Activated CD8-positive, alpha-beta T cell treated with anti-CD3 and anti-CD28 coated beads for 36 hours (primary cell): ENCODE measurements at regions not wholly inside any gene's neighbourhood (a gene's known extent, or its start where the extent isn't known, plus 50 kb on each side); places are given as distances from the start of the nearest gene placed in this dataset.

Source experiments
- ATAC-seq: fragments of 200-7000 bp; cut with Tn5 transposase; one replicate; pipeline ENCODE4 v1.10.0; 2021; ENCODE audit warnings: mild to moderate bottlenecking, moderate library complexity
- CTCF ChIA-PET: fragments of 350-600 bp; sonication (Branson Sonifier 250); formaldehyde crosslinking; loops from one replicate; lab custom pipeline; 2021; ENCODE audit warnings: antibody characterized with exemption; lab: Charles Lee
- POLR2A ChIA-PET: fragments of 350-600 bp; sonication (Branson Sonifier 250); formaldehyde crosslinking; loops from one replicate; lab custom pipeline; 2021; ENCODE audit warnings: antibody characterized with exemption; lab: Charles Lee
- DNase-seq: peaks from one replicate; pipeline ENCODE4 v3.0.0-alpha.2; 2020
- H3K27ac Mint-ChIP-seq: one replicate; pipeline ENCODE4 v1.8.0; 2021; ENCODE audit warnings: mild to moderate bottlenecking, mixed read lengths
- H3K27me3 Mint-ChIP-seq: one replicate; pipeline ENCODE4 v1.8.0; 2021; ENCODE audit warnings: mixed read lengths
- H3K36me3 Mint-ChIP-seq: one replicate; pipeline ENCODE4 v1.8.0; 2021; ENCODE audit warnings: low read depth, mixed read lengths
- H3K4me1 Mint-ChIP-seq: one replicate; pipeline ENCODE4 v1.8.0; 2021; ENCODE audit warnings: low read depth, mixed read lengths
- H3K4me3 Mint-ChIP-seq: one replicate; pipeline ENCODE4 v1.8.0; 2021; ENCODE audit warnings: mild to moderate bottlenecking, moderate library complexity, mixed read lengths
- H3K9me3 Mint-ChIP-seq: one replicate; pipeline ENCODE4 v1.8.0; 2021; ENCODE audit warnings: mixed read lengths
- CTCF ChIP-seq: fragments of 200-600 bp; IDR thresholded peaks from one replicate; pipeline ENCODE4 v1.8.0; 2022; ENCODE audit warnings: antibody characterized with exemption, mild to moderate bottlenecking
- intact Hi-C: fragments of 100-400 bp; cut with micrococcal nuclease; formaldehyde crosslinking; loops from one replicate; pipeline ENCODE4 v1.10.0; 2022

DNA sequence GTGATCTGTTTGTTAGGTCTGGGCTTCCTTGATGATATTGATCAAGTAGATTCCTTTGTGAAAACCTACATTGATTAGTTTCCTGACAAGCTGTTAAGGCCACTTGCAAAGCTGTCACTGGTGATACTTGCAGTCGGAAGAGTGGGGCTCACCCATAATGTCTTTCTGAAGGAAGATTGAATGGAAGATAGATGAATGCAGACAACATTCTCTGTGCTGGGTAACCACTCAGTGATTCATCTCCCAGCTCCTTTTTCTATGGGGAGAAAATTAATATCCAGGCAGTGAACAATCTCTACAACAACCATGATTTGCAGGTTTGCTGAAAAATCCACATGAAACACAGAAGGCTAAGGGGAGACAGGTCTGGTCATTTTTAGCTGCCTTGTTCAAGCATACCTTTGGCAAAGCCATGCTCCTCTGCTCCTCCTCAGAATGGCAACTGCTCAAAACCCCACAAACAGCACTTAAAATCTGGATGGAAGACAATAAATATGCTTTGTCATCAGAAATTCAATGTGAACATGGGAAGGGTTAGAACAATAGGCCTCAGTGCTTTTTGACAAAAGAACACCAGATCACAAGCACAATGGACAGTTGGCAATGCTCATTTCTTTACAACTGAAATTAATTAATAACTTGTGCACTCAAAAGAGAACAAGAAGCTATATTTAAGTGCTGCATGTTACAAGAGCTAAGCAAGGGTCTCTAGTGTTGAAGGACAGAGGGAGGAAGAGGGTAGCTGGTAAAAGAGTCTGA, 495.4 kb downstream of the TOX3 start:
- no peak for DNase-seq
- CTCF ChIA-PET, result no interaction called here

GRCh38 chr16:52050418-52050817, 496.5 kb downstream of the TOX3 start:
- ATAC-seq (no peak), DNase-seq (no peak)
- no peaks in the 10 kb centered on the region for H3K36me3 Mint-ChIP-seq
- no peak overlapping the region for H3K4me3 Mint-ChIP-seq
- TF ChIP-seq CTCF, result no peak
- ChIA-PET CTCF (no interaction called here), POLR2A (no interaction called here)
- no peaks in the 10 kb centered on the region for H3K4me1 Mint-ChIP-seq
- no peaks in the 10 kb centered on the region for H3K27me3 Mint-ChIP-seq
- H3K9me3 Mint-ChIP-seq, result peaks cover 8% of the 10 kb centered on the region
- intact Hi-C loops, result no loop called here
- no peak overlapping the region for H3K27ac Mint-ChIP-seq

More for the DNA sequence above, 495.4 kb downstream of the TOX3 start:
- Mint-ChIP-seq H3K36me3 (no peaks in the 10 kb centered on the region), H3K27ac (no peak overlapping the region), H3K4me3 (no peak overlapping the region), H3K27me3 (no peaks in the 10 kb centered on the region), H3K9me3 (peaks cover 4% of the 10 kb centered on the region), H3K4me1 (no peaks in the 10 kb centered on the region)
- intact Hi-C loops, result no loop called here
- TF ChIP-seq CTCF, result no peak
- no peak for ATAC-seq
- POLR2A ChIA-PET, result no interaction called here

GRCh38 chr16:52035436-52035835, 511.5 kb downstream of the TOX3 start:
- TF ChIP-seq CTCF, result no peak
- Mint-ChIP-seq H3K27me3 (no peaks in the 10 kb centered on the region), H3K4me3 (no peak overlapping the region), H3K27ac (no peak overlapping the region), H3K4me1 (no peaks in the 10 kb centered on the region), H3K9me3 (peaks cover 4% of the 10 kb centered on the region), H3K36me3 (no peaks in the 10 kb centered on the region)
- POLR2A ChIA-PET, result interaction anchor here (0.6 kb wide), 1 partner anchor 19 kb away, joined by 3 read pairs; no protein-coding TSS in a partner anchor
- intact Hi-C loops, result no loop called here
- ATAC-seq (no peak), DNase-seq (no peak)
- CTCF ChIA-PET, result no interaction called here

- ATAC-seq (no peak), DNase-seq (no peak)
- Mint-ChIP-seq H3K27me3 (no peaks in the 10 kb centered on the region), H3K36me3 (no peaks in the 10 kb centered on the region), H3K4me3 (no peak overlapping the region), H3K27ac (no peak overlapping the region), H3K9me3 (peaks cover 4% of the 10 kb centered on the region), H3K4me1 (no peaks in the 10 kb centered on the region)
- intact Hi-C loops, result no loop called here
- TF ChIP-seq CTCF, result no peak
- ChIA-PET CTCF (no interaction called here), POLR2A (interaction anchor here (0.6 kb wide), 1 partner anchor 18 kb away, joined by 3 read pairs; no protein-coding TSS in a partner anchor)
Observed at GRCh38 chr16:52034830-52035229, 512.1 kb downstream of the TOX3 start.

DNA sequence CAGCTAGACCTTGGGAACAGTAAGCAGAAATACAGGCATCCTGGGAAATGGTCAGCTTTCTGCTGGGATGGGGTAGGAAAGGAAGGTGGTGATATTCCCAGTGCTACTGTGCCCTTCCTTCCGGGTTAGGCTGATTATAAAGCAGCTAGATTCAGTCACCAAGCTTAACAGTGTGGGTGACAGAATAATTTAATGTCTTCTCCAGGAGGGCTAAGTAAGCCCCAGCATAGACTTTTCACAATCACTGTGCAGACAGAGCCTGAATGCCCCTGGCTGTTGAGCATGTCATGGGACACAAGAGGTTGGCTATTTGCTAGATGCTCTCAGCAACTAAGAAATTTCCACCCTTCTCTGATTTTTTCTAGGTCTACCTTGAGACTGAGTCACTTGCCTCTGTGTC, 513.0 kb downstream of the TOX3 start:
- Mint-ChIP-seq H3K4me3 (no peak overlapping the region), H3K36me3 (no peaks in the 10 kb centered on the region), H3K4me1 (no peaks in the 10 kb centered on the region), H3K27me3 (no peaks in the 10 kb centered on the region), H3K27ac (no peak overlapping the region), H3K9me3 (peaks cover 4% of the 10 kb centered on the region)
- ATAC-seq, result no peak
- ChIA-PET CTCF (no interaction called here), POLR2A (no interaction called here)
- DNase-seq, result no peak
- intact Hi-C loops, result no loop called here
- no peak for TF ChIP-seq CTCF
